ENCODE measurements at regions not wholly inside any gene's neighbourhood (a gene's known extent, or its start where the extent isn't known, plus 50 kb on each side); places are given as distances from the start of the nearest gene placed in this dataset.

DNA sequence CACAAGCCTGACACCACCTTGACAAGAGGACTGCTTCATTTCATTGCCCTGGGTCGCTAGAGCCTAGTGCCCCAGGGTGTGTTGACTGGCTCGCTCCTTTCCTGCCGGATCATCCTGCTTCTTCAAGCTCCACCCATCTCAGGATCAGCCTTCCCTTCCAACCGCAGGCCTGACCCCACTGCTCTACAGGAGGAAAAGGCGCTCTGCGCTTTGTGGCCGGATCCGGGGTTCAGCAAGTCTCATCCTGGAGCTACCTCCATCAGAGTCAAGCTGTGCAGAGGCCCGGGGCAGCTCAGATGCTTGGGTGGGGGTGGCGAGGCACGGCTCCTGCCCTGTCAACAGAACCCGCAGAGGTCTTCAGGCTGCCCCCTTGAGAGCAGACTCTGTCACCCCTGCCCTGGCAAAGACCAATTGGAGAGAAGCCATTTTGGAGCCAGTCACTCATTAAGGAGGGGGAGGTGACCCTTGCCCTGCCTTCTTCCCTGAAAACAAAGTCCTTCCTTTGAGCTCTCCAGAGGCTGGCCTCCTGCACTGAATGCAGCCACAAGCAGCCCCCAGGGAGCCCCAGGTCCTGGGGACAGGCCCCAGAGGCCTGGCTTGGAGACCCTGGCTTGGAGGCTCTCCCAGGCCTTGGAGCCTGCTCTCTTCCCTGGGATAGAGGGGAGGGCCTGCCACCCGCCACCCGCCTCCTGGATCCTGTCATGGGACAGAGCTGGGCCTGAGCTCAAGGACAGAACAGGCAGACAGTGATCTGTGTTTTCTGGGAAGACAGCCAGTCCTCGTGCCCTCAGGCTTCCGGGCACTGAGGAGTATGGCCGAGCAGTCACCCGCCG lies 80.3 kb downstream of the CPN2 start:
- no peak for TF ChIP-seq POLR2A (IDR thresholded peaks at IDR 0.05; ENCODE audit: low read depth, low read length)
- no peak for TF ChIP-seq POLR2AphosphoS5 (IDR thresholded peaks at IDR 0.05; ENCODE audit: low read depth, low read length)
- no peak for TF ChIP-seq TAF1 (IDR thresholded peaks at IDR 0.05; ENCODE audit: borderline replicate concordance, low read depth, low read length)
